ENCODE measurements at regions not wholly inside any gene's neighbourhood (a gene's known extent, or its start where the extent isn't known, plus 50 kb on each side); places are given as distances from the start of the nearest gene placed in this dataset.

DNA sequence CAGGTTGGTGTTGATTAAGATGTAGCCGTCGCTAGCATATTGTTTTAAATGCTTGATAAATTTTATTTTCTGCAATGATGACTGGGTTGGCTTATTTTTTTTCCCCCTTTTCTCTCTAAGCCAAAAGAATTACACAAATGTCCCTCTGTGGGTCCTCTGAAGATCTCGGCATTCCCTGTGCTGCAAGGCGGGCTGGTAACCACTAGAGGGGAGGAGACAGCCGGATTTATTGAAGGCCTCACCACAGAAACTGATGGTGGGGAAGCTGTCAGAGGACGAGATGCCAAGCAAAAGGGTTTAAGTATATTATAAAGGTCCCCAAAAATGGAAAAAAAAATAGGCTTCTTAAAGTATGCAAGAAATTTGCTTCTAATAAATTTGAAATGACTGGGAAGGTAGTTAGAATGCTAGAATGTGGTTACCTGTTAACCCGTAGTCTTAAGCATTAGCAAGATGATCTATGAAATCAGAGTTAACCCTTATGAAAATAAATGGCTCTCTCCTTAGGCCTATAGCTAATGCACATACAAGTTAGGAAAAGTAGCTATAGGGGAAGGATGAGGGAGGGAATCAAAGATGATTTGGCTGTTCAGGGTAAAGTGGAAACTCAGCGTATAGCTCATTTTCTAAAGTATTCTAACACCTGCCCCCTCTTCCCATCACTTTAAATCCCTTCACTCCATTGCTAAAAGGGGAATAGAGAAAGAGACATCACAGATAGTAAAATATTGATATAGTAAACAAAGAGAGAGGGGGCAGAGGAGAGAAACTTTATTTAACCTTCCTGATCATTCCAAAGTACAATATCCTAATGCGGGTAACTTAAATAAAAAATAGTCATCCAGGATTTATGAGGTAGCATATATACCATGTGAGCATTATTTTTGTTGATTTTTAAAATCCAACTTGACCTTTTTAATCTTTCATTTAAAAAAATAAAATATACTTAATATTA, 894.5 kb upstream of the POU3F3 start:
- no peak overlapping the region for H3K4me3 ChIP-seq (ENCODE audit: low read depth, low read length)
- TF ChIP-seq, protein P1, sequence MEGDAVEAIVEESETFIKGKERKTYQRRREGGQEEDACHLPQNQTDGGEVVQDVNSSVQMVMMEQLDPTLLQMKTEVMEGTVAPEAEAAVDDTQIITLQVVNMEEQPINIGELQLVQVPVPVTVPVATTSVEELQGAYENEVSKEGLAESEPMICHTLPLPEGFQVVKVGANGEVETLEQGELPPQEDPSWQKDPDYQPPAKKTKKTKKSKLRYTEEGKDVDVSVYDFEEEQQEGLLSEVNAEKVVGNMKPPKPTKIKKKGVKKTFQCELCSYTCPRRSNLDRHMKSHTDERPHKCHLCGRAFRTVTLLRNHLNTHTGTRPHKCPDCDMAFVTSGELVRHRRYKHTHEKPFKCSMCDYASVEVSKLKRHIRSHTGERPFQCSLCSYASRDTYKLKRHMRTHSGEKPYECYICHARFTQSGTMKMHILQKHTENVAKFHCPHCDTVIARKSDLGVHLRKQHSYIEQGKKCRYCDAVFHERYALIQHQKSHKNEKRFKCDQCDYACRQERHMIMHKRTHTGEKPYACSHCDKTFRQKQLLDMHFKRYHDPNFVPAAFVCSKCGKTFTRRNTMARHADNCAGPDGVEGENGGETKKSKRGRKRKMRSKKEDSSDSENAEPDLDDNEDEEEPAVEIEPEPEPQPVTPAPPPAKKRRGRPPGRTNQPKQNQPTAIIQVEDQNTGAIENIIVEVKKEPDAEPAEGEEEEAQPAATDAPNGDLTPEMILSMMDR (conservative IDR thresholded peaks at IDR 0.05; ENCODE audit: low read depth, low read length) = peak; percentile 71
- peak; percentile 40 for DNase-seq (ENCODE audit: low read depth)

DNA sequence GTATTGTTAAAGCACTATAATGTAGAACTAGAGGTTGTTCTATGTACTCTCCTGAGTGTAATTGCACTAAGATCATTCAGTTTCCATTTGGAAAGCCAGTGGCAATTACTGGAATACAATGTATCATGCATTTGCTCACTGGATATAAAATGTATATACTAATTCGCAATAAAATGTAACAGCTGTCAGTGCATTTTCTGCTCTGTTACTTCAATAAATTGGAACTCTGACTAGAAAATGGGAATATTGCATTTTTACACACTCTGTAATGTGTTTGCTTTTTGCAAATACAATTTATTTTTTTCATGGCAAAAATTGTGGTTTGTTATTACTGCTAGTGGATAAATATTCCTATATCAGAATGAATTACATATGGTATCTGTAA, 893.8 kb upstream of the POU3F3 start:
- TF ChIP-seq, protein P1 (conservative IDR thresholded peaks at IDR 0.05; ENCODE audit: low read depth, low read length) = no peak
- H3K4me3 ChIP-seq (ENCODE audit: low read depth, low read length) = no peak overlapping the region
- no peak for DNase-seq (ENCODE audit: low read depth)

GRCh38 chr2:103960951-103961350, 893.0 kb upstream of the POU3F3 start:
- TF ChIP-seq, protein P1 (conservative IDR thresholded peaks at IDR 0.05; ENCODE audit: low read depth, low read length) = no peak
- DNase-seq (ENCODE audit: low read depth) = no peak
- H3K4me3 ChIP-seq (ENCODE audit: low read depth, low read length) = no peak overlapping the region

GRCh38 chr2:103961862-103962261, 892.1 kb upstream of the POU3F3 start:
- H3K4me3 ChIP-seq (ENCODE audit: low read depth, low read length) = no peak overlapping the region
- no peak for DNase-seq (ENCODE audit: low read depth)
- TF ChIP-seq, protein P1 (conservative IDR thresholded peaks at IDR 0.05; ENCODE audit: low read depth, low read length) = no peak

- H3K4me3 ChIP-seq (ENCODE audit: low read depth, low read length) = no peak overlapping the region
- TF ChIP-seq, protein P1 (conservative IDR thresholded peaks at IDR 0.05; ENCODE audit: low read depth, low read length) = no peak
- DNase-seq (ENCODE audit: low read depth) = no peak
Measured at GRCh38 chr2:103962670-103963069, 891.2 kb upstream of the POU3F3 start.

DNA sequence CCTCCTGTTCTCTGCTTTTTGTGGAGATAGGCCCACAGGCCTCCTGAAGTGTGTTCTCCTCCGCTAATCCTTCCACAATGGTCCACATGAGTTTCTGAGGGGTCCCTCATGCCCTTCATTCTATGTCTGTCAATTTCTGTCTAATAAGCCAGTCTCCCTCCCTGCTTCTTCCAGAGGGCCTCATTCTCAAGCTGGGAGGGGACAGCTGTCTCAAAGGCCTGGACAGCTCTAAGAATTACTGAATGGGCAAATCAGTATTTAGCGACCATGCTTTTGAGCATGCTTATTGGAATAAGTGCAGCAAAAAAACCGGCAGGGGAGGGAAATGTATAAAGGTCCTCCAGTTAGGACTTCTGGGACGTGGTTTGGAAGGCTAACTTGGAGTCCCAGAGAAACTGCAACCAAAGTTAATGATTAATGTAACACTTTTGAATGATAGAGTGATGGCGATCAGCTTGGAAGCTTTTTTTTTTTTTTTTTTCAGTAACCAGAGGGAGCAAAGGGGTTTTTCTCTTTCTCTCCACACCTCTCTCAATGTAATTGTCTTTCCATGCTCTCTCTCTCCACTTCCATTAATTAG, 890.7 kb upstream of the POU3F3 start:
- DNase-seq (ENCODE audit: low read depth) = no peak
- H3K4me3 ChIP-seq (ENCODE audit: low read depth, low read length) = no peak overlapping the region
- TF ChIP-seq, protein P1 (conservative IDR thresholded peaks at IDR 0.05; ENCODE audit: low read depth, low read length) = no peak

Data from choroid plexus epithelial cell (primary cell).